H9 (cell line): ENCODE measurements at regions not wholly inside any gene's neighbourhood (a gene's known extent, or its start where the extent isn't known, plus 50 kb on each side); places are given as distances from the start of the nearest gene placed in this dataset.

Source experiments
- DNase-seq: peaks from one replicate; pipeline ENCODE4 v3.0.0-alpha.2; 2017
- H2AFZ ChIP-seq: one replicate; pipeline ENCODE4 v1.6.1; 2013; ENCODE audit warnings: mild to moderate bottlenecking, low read length, control low read depth, moderate library complexity
- H2AK5ac ChIP-seq: 2 replicates; pipeline ENCODE4 v1.6.1; 2013; ENCODE audit warnings: low read length, control low read depth, mixed read lengths; ENCODE audit not compliant: insufficient read length
- H2BK120ac ChIP-seq: one replicate; pipeline ENCODE4 v1.6.1; 2013; ENCODE audit warnings: low read depth, mild to moderate bottlenecking, low read length, control low read depth, inconsistent platforms; ENCODE audit not compliant: poor library complexity, severe bottlenecking
- H2BK12ac ChIP-seq: 2 replicates; pipeline ENCODE4 v1.6.1; 2013; ENCODE audit warnings: low read length, control low read depth, mixed read lengths, low read depth; ENCODE audit not compliant: insufficient read length
- H2BK15ac ChIP-seq: 2 replicates; pipeline ENCODE4 v1.6.1; 2013; ENCODE audit warnings: low read depth, low read length, control low read depth
- H2BK20ac ChIP-seq: one replicate; pipeline ENCODE4 v1.6.1; 2013; ENCODE audit warnings: low read depth, mild to moderate bottlenecking, low read length, control low read depth, inconsistent platforms; ENCODE audit not compliant: poor library complexity, severe bottlenecking
- H2BK5ac ChIP-seq: 2 replicates; pipeline ENCODE4 v1.6.1; 2013; ENCODE audit warnings: low read length, control low read depth, mixed read lengths; ENCODE audit not compliant: insufficient read length
- H3K14ac ChIP-seq: 2 replicates; pipeline ENCODE4 v1.6.1; 2013; ENCODE audit warnings: low read length, control low read depth; ENCODE audit not compliant: insufficient read depth
- H3K18ac ChIP-seq: 2 replicates; pipeline ENCODE4 v1.6.1; 2013; ENCODE audit warnings: low read depth, mild to moderate bottlenecking, mixed read lengths, low read length, control low read depth; ENCODE audit not compliant: insufficient read length
- H3K23ac ChIP-seq: 2 replicates; pipeline ENCODE4 v1.6.1; 2013; ENCODE audit warnings: low read length, control low read depth, mixed read lengths, low read depth; ENCODE audit not compliant: insufficient read length
- H3K23me2 ChIP-seq: 2 replicates; pipeline ENCODE4 v1.6.1; 2013; ENCODE audit warnings: low read depth, mild to moderate bottlenecking, mixed read lengths, low read length, control low read depth; ENCODE audit not compliant: insufficient read length, poor library complexity, severe bottlenecking
- H3K27ac ChIP-seq: 2 replicates; pipeline ENCODE4 v1.5.1; 2013; ENCODE audit warnings: low read length, control low read depth, mixed read lengths, low read depth; ENCODE audit not compliant: insufficient read length
- H3K27me3 ChIP-seq: 2 replicates; pipeline ENCODE4 v1.6.1; 2013; ENCODE audit warnings: low read length, control low read depth, inconsistent platforms; ENCODE audit not compliant: insufficient read depth
- H3K4ac ChIP-seq: 2 replicates; pipeline ENCODE4 v1.6.1; 2013; ENCODE audit warnings: low read depth, mild to moderate bottlenecking, control low read depth, inconsistent platforms, low read length, moderate library complexity
- H3K4me1 ChIP-seq: 2 replicates; pipeline ENCODE4 v1.6.1; 2013; ENCODE audit warnings: low read length, control low read depth, inconsistent platforms; ENCODE audit not compliant: insufficient read depth
- H3K4me2 ChIP-seq: 2 replicates; pipeline ENCODE4 v1.6.1; 2013; ENCODE audit warnings: low read length, control low read depth, mixed read lengths; ENCODE audit not compliant: insufficient read length, insufficient read depth
- H3K56ac ChIP-seq: 2 replicates; pipeline ENCODE4 v1.6.1; 2013; ENCODE audit warnings: low read depth, mild to moderate bottlenecking, mixed read lengths, low read length, control low read depth; ENCODE audit not compliant: insufficient read length
- H3K79me1 ChIP-seq: 2 replicates; pipeline ENCODE4 v1.6.1; 2013; ENCODE audit warnings: low read depth, mild to moderate bottlenecking, moderate library complexity, low read length, control low read depth, inconsistent platforms; ENCODE audit not compliant: insufficient read depth, poor library complexity, severe bottlenecking
- H3K79me2 ChIP-seq: 2 replicates; pipeline ENCODE4 v1.6.1; 2013; ENCODE audit warnings: low read length, control low read depth, inconsistent platforms; ENCODE audit not compliant: insufficient read depth
- H3K9ac ChIP-seq: 2 replicates; pipeline ENCODE4 v1.6.1; 2013; ENCODE audit warnings: low read length, control low read depth, mixed read lengths; ENCODE audit not compliant: insufficient read length; ENCODE audit errors: extremely low read depth
- H3K9me3 ChIP-seq: one replicate; pipeline ENCODE4 v1.6.1; 2013; ENCODE audit warnings: low read depth, low read length, inconsistent platforms; ENCODE audit not compliant: control insufficient read depth
- H3T11ph ChIP-seq: one replicate; pipeline ENCODE4 v1.6.1; 2013; ENCODE audit warnings: mild to moderate bottlenecking, low read length, control low read depth, inconsistent platforms
- H4K20me1 ChIP-seq: one replicate; pipeline ENCODE4 v1.6.1; 2013; ENCODE audit not compliant: control insufficient read depth, insufficient read length, insufficient read depth
- H4K5ac ChIP-seq: 2 replicates; pipeline ENCODE4 v1.6.1; 2013; ENCODE audit warnings: low read depth, mild to moderate bottlenecking, mixed read lengths, low read length, control low read depth; ENCODE audit not compliant: insufficient read length
- H4K8ac ChIP-seq: replicated peaks from 2 replicates; pipeline ENCODE4 v1.6.1; 2013; ENCODE audit warnings: low read length, control low read depth, mixed read lengths, low read depth; ENCODE audit not compliant: insufficient read length
- H4K91ac ChIP-seq: 2 replicates; pipeline ENCODE4 v1.6.1; 2013; ENCODE audit warnings: low read depth, mild to moderate bottlenecking, moderate library complexity, mixed read lengths, low read length, control low read depth; ENCODE audit not compliant: insufficient read length
- H3K27ac Mint-ChIP-seq, 3 experiments: 2 replicates in 2 of 3; 3 replicates in 1 of 3; pipeline ENCODE4 v1.8.0; 2020 to 2021; ENCODE audit warnings: mixed read lengths in 3 of 3, mild to moderate bottlenecking in 1 of 3, moderate library complexity in 1 of 3
- H3K27me3 Mint-ChIP-seq: 2 replicates; pipeline ENCODE4 v1.8.0; 2021; ENCODE audit warnings: low read depth, mild to moderate bottlenecking, moderate library complexity, mixed read lengths
- H3K36me3 Mint-ChIP-seq, 3 experiments: 2 replicates in 2 of 3; 3 replicates in 1 of 3; pipeline ENCODE4 v1.8.0; 2020 to 2021; ENCODE audit warnings: low read depth in 3 of 3, mixed read lengths in 3 of 3; ENCODE audit not compliant: insufficient read depth in 1 of 3
- H3K4me1 Mint-ChIP-seq, 2 experiments: 2 replicates each; pipeline ENCODE4 v1.8.0; 2020; ENCODE audit warnings: mixed read lengths in 2 of 2
- H3K4me3 Mint-ChIP-seq, 2 experiments: 2 replicates in 1 of 2; 3 replicates in 1 of 2; pipeline ENCODE4 v1.8.0; 2020 to 2021; ENCODE audit warnings: mild to moderate bottlenecking in 2 of 2, mixed read lengths in 2 of 2, moderate library complexity in 1 of 2
- H3K9me3 Mint-ChIP-seq, 2 experiments: 2 replicates in 1 of 2; 3 replicates in 1 of 2; pipeline ENCODE4 v1.8.0; 2020; ENCODE audit warnings: mild to moderate bottlenecking in 2 of 2, mixed read lengths in 2 of 2, moderate library complexity in 1 of 2
- CTCF ChIP-seq: fragments of 200-600 bp; sonication (generic); conservative IDR thresholded peaks from 3 replicates; pipeline ENCODE4 v1.8.0; 2021; ENCODE audit warnings: antibody characterized with exemption, mild to moderate bottlenecking
- WGBS: extraction: QIAGEN DNeasy Blood & Tissue Kit; methylation state at CpG from one replicate; pipeline ENCODE4 v1.1.7; 2013; ENCODE audit warnings: missing lambda C conversion rate, low lambda C conversion rate, mixed read lengths; ENCODE audit not compliant: insufficient read length; ENCODE audit errors: extremely low coverage; 5-methylcytosine and 5-hydroxymethylcytosine counted together

- Histone ChIP-seq H3K4me1 (no peaks in the 10 kb centered on the region), H3K4me2 (no peak overlapping the region), H2AFZ (no peak overlapping the region), H2AK5ac (no peak overlapping the region), H4K5ac (no peak overlapping the region), H3K23ac (no peak overlapping the region), H3K79me2 (no peaks in the 10 kb centered on the region), H2BK20ac (no peak overlapping the region), H4K20me1 (no peaks in the 10 kb centered on the region), H3K14ac (no peak overlapping the region), H2BK120ac (no peak overlapping the region), H2BK15ac (no peak overlapping the region), H2BK12ac (no peak overlapping the region), H3K4ac (no peak overlapping the region), H3K9ac (no peak overlapping the region), H3T11ph (no peak overlapping the region), H2BK5ac (no peak overlapping the region), H3K79me1 (no peaks in the 10 kb centered on the region), H3K23me2 (no peaks in the 10 kb centered on the region), H4K8ac (no peak overlapping the region), H4K91ac (no peak overlapping the region), H3K18ac (no peak overlapping the region), H3K27ac (no peak overlapping the region), H3K9me3 (no peaks in the 10 kb centered on the region), H3K56ac (no peak overlapping the region), H3K27me3 (no peaks in the 10 kb centered on the region)
- no peak for TF ChIP-seq CTCF
- Mint-ChIP-seq H3K27me3 (no peaks in the 10 kb centered on the region), H3K4me3 (no peak overlapping the region), H3K27ac (no peak overlapping the region), H3K36me3 (no peaks in the 10 kb centered on the region), H3K4me1 (peaks cover 0 to 4% of the 10 kb centered on the region in 2 experiments; a peak in 2 of 4 replicates), H3K9me3 (no peaks in the 10 kb centered on the region)
- no peak for DNase-seq
- no CpG with 5 or more reads among the region's 1 CpG for WGBS
Observed at GRCh38 chr5:36529142-36529541, 77.3 kb upstream of the SLC1A3 start.
